ENCODE measurements at regions not wholly inside any gene's neighbourhood (a gene's known extent, or its start where the extent isn't known, plus 50 kb on each side); places are given as distances from the start of the nearest gene placed in this dataset.

GRCh38 chr4:91909963-91910362, 393.8 kb upstream of the GRID2 start:
- intact Hi-C loops (cut with DNase I): no loop called here
- Histone ChIP-seq H3K27ac (no peak overlapping the region), H3K27me3 (no peaks in the 10 kb centered on the region), H3K36me3 (no peaks in the 10 kb centered on the region), H3K4me1 (no peaks in the 10 kb centered on the region), H3K9me3 (no peaks in the 10 kb centered on the region), H3K4me3 (no peak overlapping the region)
- TF ChIP-seq POLR2A (IDR thresholded peaks at IDR 0.05) (no peak), CTCF (IDR thresholded peaks at IDR 0.05) (no peak)
- DNase-seq: no peak
- 47 to 68% (median 53%) methylated on average over 2 of the region's 2 CpGs for WGBS, 4 donors
- no peak for ATAC-seq

GRCh38 chr4:91914176-91914804, 389.5 kb upstream of the GRID2 start:
- Histone ChIP-seq H3K4me3 (no peak overlapping the region), H3K9me3 (no peaks in the 10 kb centered on the region), H3K4me1 (no peaks in the 10 kb centered on the region), H3K27me3 (no peaks in the 10 kb centered on the region), H3K36me3 (no peaks in the 10 kb centered on the region), H3K27ac (no peak overlapping the region)
- DNase-seq: no peak
- WGBS, 4 donors: 89 to 96% (median 96%) methylated on average over 1 of the region's 1 CpG
- TF ChIP-seq POLR2A (IDR thresholded peaks at IDR 0.05) (no peak), CTCF (IDR thresholded peaks at IDR 0.05) (no peak)
- ATAC-seq: no peak
- intact Hi-C loops (cut with DNase I): no loop called here

- intact Hi-C loops (cut with DNase I): loop anchor here in 1 of 10 donors (2.0 kb wide), 1 partner anchor 17 kb away; no protein-coding TSS in a partner anchor
- DNase-seq (no peak), ATAC-seq (no peak)
- no peaks in the 10 kb centered on the region for H3K4me1 ChIP-seq
- H3K36me3 ChIP-seq: no peaks in the 10 kb centered on the region
- TF ChIP-seq CTCF (IDR thresholded peaks at IDR 0.05) (no peak), POLR2A (IDR thresholded peaks at IDR 0.05) (no peak)
- H3K9me3 ChIP-seq: peaks cover 0 to 6% (median 0%) of the 10 kb centered on the region in 12 donors
- no peak overlapping the region for H3K27ac ChIP-seq
- no peak overlapping the region for H3K4me3 ChIP-seq
- H3K27me3 ChIP-seq: no peaks in the 10 kb centered on the region
Measured at GRCh38 chr4:91916219-91916618, 387.5 kb upstream of the GRID2 start.

GRCh38 chr4:91924625-91925024, 379.1 kb upstream of the GRID2 start:
- no peaks in the 10 kb centered on the region for H3K36me3 ChIP-seq
- H3K9me3 ChIP-seq: peaks cover 0 to 6% (median 0%) of the 10 kb centered on the region in 12 donors
- no peaks in the 10 kb centered on the region for H3K27me3 ChIP-seq
- ATAC-seq (no peak), DNase-seq (no peak)
- intact Hi-C loops (cut with DNase I): no loop called here
- H3K27ac ChIP-seq: no peak overlapping the region
- WGBS, 4 donors: 74 to 88% (median 80%) methylated on average over 5 of the region's 5 CpGs
- H3K4me1 ChIP-seq: no peaks in the 10 kb centered on the region
- TF ChIP-seq POLR2A (IDR thresholded peaks at IDR 0.05): no peak
- TF ChIP-seq CTCF (IDR thresholded peaks at IDR 0.05): no peak
- H3K4me3 ChIP-seq: no peak overlapping the region

Data from heart left ventricle (tissue), 16 donors.